GM13977 (cell line): ENCODE measurements at regions not wholly inside any gene's neighbourhood (a gene's known extent, or its start where the extent isn't known, plus 50 kb on each side); places are given as distances from the start of the nearest gene placed in this dataset.

Experiments
- DNase-seq: peaks from one replicate; pipeline ENCODE4 v3.0.0; 2012; ENCODE audit warnings: low spot score
- CTCF ChIP-seq: IDR thresholded peaks from 2 replicates; pipeline ENCODE4 v1.5.1; 2012; ENCODE audit warnings: mild to moderate bottlenecking, control low read depth; ENCODE audit not compliant: insufficient read depth; ENCODE audit errors: extremely low read depth, missing control alignments
- in situ Hi-C: fragments of 300-500 bp; cut with MboI; formaldehyde crosslinking; loops from one replicate; pipeline ENCODE4 v1.12.0; 2022; ENCODE audit warnings: low sequenced_read_pairs, low pct_unique_long_range_greater_than_20kb, mixed read lengths, inconsistent platforms; ENCODE audit not compliant: unreplicated experiment

DNA sequence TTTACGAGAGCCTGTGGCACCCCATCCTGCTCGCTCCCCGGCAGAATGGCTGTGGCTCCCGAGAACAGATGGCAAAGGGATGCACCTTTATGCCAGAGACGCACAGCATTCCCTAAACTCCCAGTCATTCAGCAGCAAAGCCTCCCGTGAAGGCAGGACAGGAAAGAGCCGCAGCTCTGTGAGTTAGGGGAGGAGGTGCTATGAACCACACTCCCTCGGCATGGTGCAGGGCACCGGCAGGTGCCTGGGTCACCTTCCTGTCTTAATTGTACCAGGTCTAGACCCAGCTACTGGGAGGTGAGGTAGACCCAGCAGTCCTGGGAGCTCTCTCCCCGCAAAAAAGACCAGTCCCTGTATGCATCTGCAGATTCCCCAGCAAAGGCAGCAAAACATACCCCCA is 149.8 kb downstream of the TWIST2 start:
- no peak for DNase-seq
- no peak for TF ChIP-seq CTCF
- in situ Hi-C loops: no loop called here
